Erythroblast (primary cell): ENCODE measurements at regions not wholly inside any gene's neighbourhood (a gene's known extent, or its start where the extent isn't known, plus 50 kb on each side); places are given as distances from the start of the nearest gene placed in this dataset.

Experiments used
- GATA1 ChIP-seq: IDR thresholded peaks from 2 replicates; pipeline ENCODE4 v1.6.1; 2011; ENCODE audit warnings: low read depth, mild to moderate bottlenecking, control low read depth, low read length, moderate library complexity
- POLR2A ChIP-seq: IDR thresholded peaks from 2 replicates; pipeline ENCODE4 v1.6.1; 2011; ENCODE audit warnings: mild to moderate bottlenecking, low read length

DNA sequence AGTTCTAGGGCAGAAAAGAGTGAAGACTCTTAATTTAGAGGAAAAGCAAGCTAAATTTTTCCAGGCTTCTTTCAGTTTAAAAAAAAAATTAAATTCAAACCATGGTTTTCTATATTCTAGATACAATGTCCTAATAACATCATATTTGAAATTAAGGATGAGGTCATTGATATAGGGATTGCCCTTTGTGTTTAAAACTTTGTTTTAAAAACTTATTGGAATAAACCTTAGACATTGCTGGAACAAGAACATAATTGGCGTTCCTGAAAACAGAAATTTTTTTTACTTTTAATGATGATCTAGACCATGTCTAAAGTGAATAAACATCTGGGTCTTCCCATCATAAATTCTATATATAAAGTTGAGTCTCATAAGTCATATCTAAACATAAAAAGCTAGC, 859.4 kb upstream of the CHORDC1 start:
- no peak for TF ChIP-seq POLR2A
- TF ChIP-seq GATA1, result no peak
